ENCODE measurements at regions not wholly inside any gene's neighbourhood (a gene's known extent, or its start where the extent isn't known, plus 50 kb on each side); places are given as distances from the start of the nearest gene placed in this dataset.

GRCh38 chr20:50306478-50307423, 116.1 kb downstream of the CEBPB start:
- Histone ChIP-seq H3K79me2 (no peaks in the 10 kb centered on the region), H3K4me2 (ENCODE audit: low read length) (no peak overlapping the region), H2AFZ (no peak overlapping the region), H3K27me3 (ENCODE audit: control insufficient read depth, insufficient read depth, low read length) (no peaks in the 10 kb centered on the region), H3K27ac (peak overlapping the region; percentile 32), H3K9me3 (ENCODE audit: control insufficient read depth, low read length) (no peaks in the 10 kb centered on the region), H3K4me1 (no peaks in the 10 kb centered on the region), H3K4me3 (ENCODE audit: low read depth, low read length) (no peak overlapping the region), H3K9ac (no peak overlapping the region), H3K36me3 (ENCODE audit: control insufficient read depth, insufficient read depth, low read length) (no peaks in the 10 kb centered on the region)
- TF ChIP-seq, protein P1, sequence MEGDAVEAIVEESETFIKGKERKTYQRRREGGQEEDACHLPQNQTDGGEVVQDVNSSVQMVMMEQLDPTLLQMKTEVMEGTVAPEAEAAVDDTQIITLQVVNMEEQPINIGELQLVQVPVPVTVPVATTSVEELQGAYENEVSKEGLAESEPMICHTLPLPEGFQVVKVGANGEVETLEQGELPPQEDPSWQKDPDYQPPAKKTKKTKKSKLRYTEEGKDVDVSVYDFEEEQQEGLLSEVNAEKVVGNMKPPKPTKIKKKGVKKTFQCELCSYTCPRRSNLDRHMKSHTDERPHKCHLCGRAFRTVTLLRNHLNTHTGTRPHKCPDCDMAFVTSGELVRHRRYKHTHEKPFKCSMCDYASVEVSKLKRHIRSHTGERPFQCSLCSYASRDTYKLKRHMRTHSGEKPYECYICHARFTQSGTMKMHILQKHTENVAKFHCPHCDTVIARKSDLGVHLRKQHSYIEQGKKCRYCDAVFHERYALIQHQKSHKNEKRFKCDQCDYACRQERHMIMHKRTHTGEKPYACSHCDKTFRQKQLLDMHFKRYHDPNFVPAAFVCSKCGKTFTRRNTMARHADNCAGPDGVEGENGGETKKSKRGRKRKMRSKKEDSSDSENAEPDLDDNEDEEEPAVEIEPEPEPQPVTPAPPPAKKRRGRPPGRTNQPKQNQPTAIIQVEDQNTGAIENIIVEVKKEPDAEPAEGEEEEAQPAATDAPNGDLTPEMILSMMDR (IDR thresholded peaks at IDR 0.05), result no peak

- H3K4me3 ChIP-seq (ENCODE audit: low read depth, low read length), result no peak overlapping the region
- H3K79me2 ChIP-seq, result no peaks in the 10 kb centered on the region
- H3K9ac ChIP-seq, result no peak overlapping the region
- no peak overlapping the region for H2AFZ ChIP-seq
- no peaks in the 10 kb centered on the region for H3K27me3 ChIP-seq (ENCODE audit: control insufficient read depth, insufficient read depth, low read length)
- no peaks in the 10 kb centered on the region for H3K36me3 ChIP-seq (ENCODE audit: control insufficient read depth, insufficient read depth, low read length)
- no peaks in the 10 kb centered on the region for H3K9me3 ChIP-seq (ENCODE audit: control insufficient read depth, low read length)
- H3K4me1 ChIP-seq, result no peaks in the 10 kb centered on the region
- H3K27ac ChIP-seq, result peak overlapping the region; percentile 69
- H3K4me2 ChIP-seq (ENCODE audit: low read length), result no peak overlapping the region
- TF ChIP-seq, protein P1 (IDR thresholded peaks at IDR 0.05), result no peak
Measured at GRCh38 chr20:50308166-50308512, 117.5 kb downstream of the CEBPB start.

- Histone ChIP-seq H3K4me2 (ENCODE audit: low read length) (no peak overlapping the region), H3K4me3 (ENCODE audit: low read depth, low read length) (no peak overlapping the region), H3K4me1 (no peaks in the 10 kb centered on the region), H3K36me3 (ENCODE audit: control insufficient read depth, insufficient read depth, low read length) (no peaks in the 10 kb centered on the region), H3K27ac (peak overlapping the region; percentile 75), H3K9ac (no peak overlapping the region), H3K27me3 (ENCODE audit: control insufficient read depth, insufficient read depth, low read length) (no peaks in the 10 kb centered on the region), H2AFZ (peak overlapping the region; percentile 35), H3K79me2 (no peaks in the 10 kb centered on the region), H3K9me3 (ENCODE audit: control insufficient read depth, low read length) (no peaks in the 10 kb centered on the region)
- TF ChIP-seq, protein P1 (IDR thresholded peaks at IDR 0.05), result no peak
Measured at GRCh38 chr20:50308513-50309279, 118.1 kb downstream of the CEBPB start.

GRCh38 chr20:50309280-50309763, 118.7 kb downstream of the CEBPB start:
- H3K27ac ChIP-seq, result peak overlapping the region; percentile 75

More at GRCh38 chr20:50309280-50309763, 118.7 kb downstream of the CEBPB start:
- H3K36me3 ChIP-seq (ENCODE audit: control insufficient read depth, insufficient read depth, low read length), result no peaks in the 10 kb centered on the region
- H3K4me2 ChIP-seq (ENCODE audit: low read length), result no peak overlapping the region
- H3K4me1 ChIP-seq, result no peaks in the 10 kb centered on the region
- H3K27me3 ChIP-seq (ENCODE audit: control insufficient read depth, insufficient read depth, low read length), result no peaks in the 10 kb centered on the region
- TF ChIP-seq, protein P1 (IDR thresholded peaks at IDR 0.05), result no peak
- no peak overlapping the region for H3K4me3 ChIP-seq (ENCODE audit: low read depth, low read length)
- H3K9me3 ChIP-seq (ENCODE audit: control insufficient read depth, low read length), result no peaks in the 10 kb centered on the region
- no peak overlapping the region for H2AFZ ChIP-seq
- H3K9ac ChIP-seq, result no peak overlapping the region
- no peaks in the 10 kb centered on the region for H3K79me2 ChIP-seq

Measured in parathyroid adenoma (tissue), 2 donors.